ENCODE measurements at regions not wholly inside any gene's neighbourhood (a gene's known extent, or its start where the extent isn't known, plus 50 kb on each side); places are given as distances from the start of the nearest gene placed in this dataset.

- TF ChIP-seq, protein P1, sequence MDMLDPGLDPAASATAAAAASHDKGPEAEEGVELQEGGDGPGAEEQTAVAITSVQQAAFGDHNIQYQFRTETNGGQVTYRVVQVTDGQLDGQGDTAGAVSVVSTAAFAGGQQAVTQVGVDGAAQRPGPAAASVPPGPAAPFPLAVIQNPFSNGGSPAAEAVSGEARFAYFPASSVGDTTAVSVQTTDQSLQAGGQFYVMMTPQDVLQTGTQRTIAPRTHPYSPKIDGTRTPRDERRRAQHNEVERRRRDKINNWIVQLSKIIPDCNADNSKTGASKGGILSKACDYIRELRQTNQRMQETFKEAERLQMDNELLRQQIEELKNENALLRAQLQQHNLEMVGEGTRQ (IDR thresholded peaks at IDR 0.05; ENCODE audit: borderline replicate concordance, low read depth, low read length): no peak
- TF ChIP-seq RAD51 (IDR thresholded peaks at IDR 0.05) (no peak), NFYA (IDR thresholded peaks at IDR 0.05; ENCODE audit: borderline replicate concordance, low read depth, low read length) (no peak), EP300 (IDR thresholded peaks at IDR 0.05; ENCODE audit: borderline replicate concordance in 1 of 2, control insufficient read depth in 1 of 2, low read depth in 2 of 2, low read length in 2 of 2) (no peak), EGR1 (IDR thresholded peaks at IDR 0.05; ENCODE audit: borderline replicate concordance in 1 of 2, low read depth in 2 of 2, low read length in 2 of 2) (no peak), SREBF2 (IDR thresholded peaks at IDR 0.05; ENCODE audit: low read length) (no peak), SUZ12 (IDR thresholded peaks at IDR 0.05; ENCODE audit: unreplicated experiment) (no peak), FOS (IDR thresholded peaks at IDR 0.05; ENCODE audit: borderline replicate concordance, extremely low read depth, insufficient read length) (no peak), CHD1 (IDR thresholded peaks at IDR 0.05; ENCODE audit: low read depth, low read length) (no peak), IKZF1 (conservative IDR thresholded peaks at IDR 0.05) (no peak), SMAD1 (IDR thresholded peaks at IDR 0.05; ENCODE audit: low read depth, partially characterized antibody) (no peak), RCOR1 (conservative IDR thresholded peaks at IDR 0.05; ENCODE audit: low read depth, low read length) (no peak), ASH2L (IDR thresholded peaks at IDR 0.05; ENCODE audit: borderline replicate concordance, low read depth) (no peak)
- TF ChIP-seq, protein P2, sequence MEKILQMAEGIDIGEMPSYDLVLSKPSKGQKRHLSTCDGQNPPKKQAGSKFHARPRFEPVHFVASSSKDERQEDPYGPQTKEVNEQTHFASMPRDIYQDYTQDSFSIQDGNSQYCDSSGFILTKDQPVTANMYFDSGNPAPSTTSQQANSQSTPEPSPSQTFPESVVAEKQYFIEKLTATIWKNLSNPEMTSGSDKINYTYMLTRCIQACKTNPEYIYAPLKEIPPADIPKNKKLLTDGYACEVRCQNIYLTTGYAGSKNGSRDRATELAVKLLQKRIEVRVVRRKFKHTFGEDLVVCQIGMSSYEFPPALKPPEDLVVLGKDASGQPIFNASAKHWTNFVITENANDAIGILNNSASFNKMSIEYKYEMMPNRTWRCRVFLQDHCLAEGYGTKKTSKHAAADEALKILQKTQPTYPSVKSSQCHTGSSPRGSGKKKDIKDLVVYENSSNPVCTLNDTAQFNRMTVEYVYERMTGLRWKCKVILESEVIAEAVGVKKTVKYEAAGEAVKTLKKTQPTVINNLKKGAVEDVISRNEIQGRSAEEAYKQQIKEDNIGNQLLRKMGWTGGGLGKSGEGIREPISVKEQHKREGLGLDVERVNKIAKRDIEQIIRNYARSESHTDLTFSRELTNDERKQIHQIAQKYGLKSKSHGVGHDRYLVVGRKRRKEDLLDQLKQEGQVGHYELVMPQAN (conservative IDR thresholded peaks at IDR 0.05): no peak
- TF ChIP-seq, protein P3, sequence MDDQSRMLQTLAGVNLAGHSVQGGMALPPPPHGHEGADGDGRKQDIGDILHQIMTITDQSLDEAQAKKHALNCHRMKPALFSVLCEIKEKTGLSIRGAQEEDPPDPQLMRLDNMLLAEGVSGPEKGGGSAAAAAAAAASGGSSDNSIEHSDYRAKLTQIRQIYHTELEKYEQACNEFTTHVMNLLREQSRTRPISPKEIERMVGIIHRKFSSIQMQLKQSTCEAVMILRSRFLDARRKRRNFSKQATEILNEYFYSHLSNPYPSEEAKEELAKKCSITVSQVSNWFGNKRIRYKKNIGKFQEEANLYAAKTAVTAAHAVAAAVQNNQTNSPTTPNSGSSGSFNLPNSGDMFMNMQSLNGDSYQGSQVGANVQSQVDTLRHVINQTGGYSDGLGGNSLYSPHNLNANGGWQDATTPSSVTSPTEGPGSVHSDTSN (IDR thresholded peaks at IDR 0.05; ENCODE audit: insufficient replicate concordance, low read depth, low read length): no peak
These were observed 416.8 kb downstream of the NFIB start (continued) for GRCh38 chr9:13896922-13897835.
